PC-9 (cell line): ENCODE measurements at regions not wholly inside any gene's neighbourhood (a gene's known extent, or its start where the extent isn't known, plus 50 kb on each side); places are given as distances from the start of the nearest gene placed in this dataset.

Experiments used
- EZH2 ChIP-seq: fragments of 200-600 bp; sonication (generic); IDR thresholded peaks from 2 replicates; pipeline ENCODE4 v1.8.0; 2017; ENCODE audit warnings: antibody characterized with exemption, low read depth
- TF ChIP-seq, protein P1 (sequence below): fragments of 200-600 bp; sonication (generic); conservative IDR thresholded peaks from 2 replicates; pipeline ENCODE4 v1.6.1; 2017; ENCODE audit warnings: mixed run types, antibody characterized with exemption, mild to moderate bottlenecking, moderate library complexity

GRCh38 chr15:96736384-96736783 is 405.9 kb downstream of the NR2F2 start:
- TF ChIP-seq, protein P1, sequence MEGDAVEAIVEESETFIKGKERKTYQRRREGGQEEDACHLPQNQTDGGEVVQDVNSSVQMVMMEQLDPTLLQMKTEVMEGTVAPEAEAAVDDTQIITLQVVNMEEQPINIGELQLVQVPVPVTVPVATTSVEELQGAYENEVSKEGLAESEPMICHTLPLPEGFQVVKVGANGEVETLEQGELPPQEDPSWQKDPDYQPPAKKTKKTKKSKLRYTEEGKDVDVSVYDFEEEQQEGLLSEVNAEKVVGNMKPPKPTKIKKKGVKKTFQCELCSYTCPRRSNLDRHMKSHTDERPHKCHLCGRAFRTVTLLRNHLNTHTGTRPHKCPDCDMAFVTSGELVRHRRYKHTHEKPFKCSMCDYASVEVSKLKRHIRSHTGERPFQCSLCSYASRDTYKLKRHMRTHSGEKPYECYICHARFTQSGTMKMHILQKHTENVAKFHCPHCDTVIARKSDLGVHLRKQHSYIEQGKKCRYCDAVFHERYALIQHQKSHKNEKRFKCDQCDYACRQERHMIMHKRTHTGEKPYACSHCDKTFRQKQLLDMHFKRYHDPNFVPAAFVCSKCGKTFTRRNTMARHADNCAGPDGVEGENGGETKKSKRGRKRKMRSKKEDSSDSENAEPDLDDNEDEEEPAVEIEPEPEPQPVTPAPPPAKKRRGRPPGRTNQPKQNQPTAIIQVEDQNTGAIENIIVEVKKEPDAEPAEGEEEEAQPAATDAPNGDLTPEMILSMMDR, result no peak
- no peak for TF ChIP-seq EZH2
